ENCODE measurements at regions not wholly inside any gene's neighbourhood (a gene's known extent, or its start where the extent isn't known, plus 50 kb on each side); places are given as distances from the start of the nearest gene placed in this dataset.
"Not testable (repeated sequence)": the region's sequence is repeated elsewhere in the genome, so short reads cannot be mapped to it uniquely, and the experiment has no call there.

DNA sequence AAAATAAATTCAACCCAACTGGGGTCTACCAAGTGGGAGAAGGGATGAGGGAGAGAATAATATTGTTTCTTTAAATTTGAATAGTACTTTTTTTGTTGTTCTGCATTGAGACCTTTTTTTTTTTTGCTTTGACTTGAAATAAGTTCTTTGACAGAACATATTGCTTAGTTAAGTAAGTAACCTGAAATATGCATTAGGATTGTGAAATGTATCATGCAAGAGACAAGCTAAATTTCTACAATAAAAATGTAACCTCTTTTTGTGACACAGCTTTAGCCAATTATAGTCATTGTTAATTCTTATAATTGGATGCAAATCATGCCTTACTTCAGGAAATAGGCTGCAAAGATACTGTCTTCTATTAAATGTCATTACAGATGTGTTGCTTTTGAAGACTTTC, 150.0 kb upstream of the GOT2 start:
- H3K4me1 Mint-ChIP-seq: no peaks in the 10 kb centered on the region
- H3K4me3 ChIP-seq (ENCODE audit: low read length in 2 of 2): no peak overlapping the region
- DNase-seq: no peak
- POLR2A ChIA-PET (ENCODE audit: partially characterized antibody): no interaction called here
- H3K36me3 ChIP-seq (ENCODE audit: insufficient read depth, low read length): no peaks in the 10 kb centered on the region
- H3K4me3 Mint-ChIP-seq: no peak overlapping the region
- no peaks in the 10 kb centered on the region for H3K9me3 ChIP-seq (ENCODE audit: control insufficient read depth in 1 of 2, low read length in 2 of 2)
- H3K27ac ChIP-seq (ENCODE audit: low read depth, low read length): no peak overlapping the region
- H3K36me3 Mint-ChIP-seq: no peaks in the 10 kb centered on the region
- intact Hi-C loops (cut with micrococcal nuclease): no loop called here
- H3K4me1 ChIP-seq (ENCODE audit: insufficient read depth, low read length): no peaks in the 10 kb centered on the region
- H3K27me3 ChIP-seq (ENCODE audit: insufficient read depth, low read length): no peaks in the 10 kb centered on the region
- H3K27ac Mint-ChIP-seq: no peak overlapping the region
- CTCF ChIA-PET (ENCODE audit: partially characterized antibody): no interaction called here
- peaks cover 0 to 13% (median 6%) of the 10 kb centered on the region in 8 donors for H3K9me3 Mint-ChIP-seq
- H3K27me3 Mint-ChIP-seq: peaks cover 5 to 11% of the 10 kb centered on the region in 2 donors

DNA sequence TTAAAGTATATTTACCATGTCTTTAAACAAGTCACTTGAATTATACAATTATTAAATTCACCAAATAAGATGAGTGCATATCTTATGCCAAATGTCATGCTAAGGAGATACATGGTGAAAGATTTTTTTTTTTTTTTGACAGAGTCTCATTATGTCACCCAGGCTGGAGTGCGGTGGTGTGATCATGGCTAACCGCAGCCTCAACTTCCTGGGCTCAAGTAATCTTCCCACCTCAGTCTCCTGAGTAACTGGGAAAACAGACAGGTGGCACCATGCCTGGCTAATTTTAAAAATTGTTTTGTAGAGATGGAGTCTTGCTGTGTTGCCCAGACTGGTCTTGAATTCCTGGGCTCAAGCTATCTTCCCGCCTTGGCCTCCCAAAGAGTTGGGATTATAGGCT, 149.0 kb upstream of the GOT2 start:
- no peaks in the 10 kb centered on the region for H3K36me3 ChIP-seq (ENCODE audit: insufficient read depth, low read length)
- no peak overlapping the region for H3K27ac Mint-ChIP-seq
- peaks cover 0 to 16% (median 9%) of the 10 kb centered on the region in 8 donors for H3K9me3 Mint-ChIP-seq
- intact Hi-C loops (cut with micrococcal nuclease): no loop called here
- no peaks in the 10 kb centered on the region for H3K4me1 Mint-ChIP-seq
- no peaks in the 10 kb centered on the region for H3K36me3 Mint-ChIP-seq
- H3K27me3 ChIP-seq (ENCODE audit: insufficient read depth, low read length): no peaks in the 10 kb centered on the region
- H3K27ac ChIP-seq (ENCODE audit: low read depth, low read length): no peak overlapping the region
- no peaks in the 10 kb centered on the region for H3K4me1 ChIP-seq (ENCODE audit: insufficient read depth, low read length)
- H3K27me3 Mint-ChIP-seq: peaks cover 6 to 12% of the 10 kb centered on the region in 2 donors
- POLR2A ChIA-PET (ENCODE audit: partially characterized antibody): no interaction called here
- DNase-seq: no peak
- no peak overlapping the region for H3K4me3 Mint-ChIP-seq
- CTCF ChIA-PET (ENCODE audit: partially characterized antibody): no interaction called here
- no peak overlapping the region for H3K4me3 ChIP-seq (ENCODE audit: low read length in 2 of 2)
- H3K9me3 ChIP-seq (ENCODE audit: control insufficient read depth in 1 of 2, low read length in 2 of 2): no peaks in the 10 kb centered on the region

- H3K4me1 ChIP-seq (ENCODE audit: insufficient read depth, low read length): no peaks in the 10 kb centered on the region
- H3K27me3 Mint-ChIP-seq: peaks cover 6 to 13% of the 10 kb centered on the region in 2 donors
- no peak overlapping the region for H3K4me3 Mint-ChIP-seq
- no peaks in the 10 kb centered on the region for H3K4me1 Mint-ChIP-seq
- no peak for DNase-seq
- no peaks in the 10 kb centered on the region for H3K9me3 ChIP-seq (ENCODE audit: control insufficient read depth in 1 of 2, low read length in 2 of 2)
- no peak overlapping the region for H3K4me3 ChIP-seq (ENCODE audit: low read length in 2 of 2)
- ChIA-PET POLR2A (ENCODE audit: partially characterized antibody) (no interaction called here), CTCF (ENCODE audit: partially characterized antibody) (no interaction called here)
- no peak overlapping the region for H3K27ac ChIP-seq (ENCODE audit: low read depth, low read length)
- no peaks in the 10 kb centered on the region for H3K36me3 Mint-ChIP-seq
- no peaks in the 10 kb centered on the region for H3K36me3 ChIP-seq (ENCODE audit: insufficient read depth, low read length)
- H3K27me3 ChIP-seq (ENCODE audit: insufficient read depth, low read length): no peaks in the 10 kb centered on the region
- intact Hi-C loops (cut with micrococcal nuclease): no loop called here
- H3K9me3 Mint-ChIP-seq: peaks cover 0 to 20% (median 10%) of the 10 kb centered on the region in 8 donors
- H3K27ac Mint-ChIP-seq: no peak overlapping the region
Measured at GRCh38 chr16:58882292-58882691, 148.2 kb upstream of the GOT2 start.

- CTCF ChIA-PET (ENCODE audit: partially characterized antibody): not testable (repeated sequence)
- Mint-ChIP-seq H3K9me3 (peaks cover 0 to 31% (median 14%) of the 10 kb centered on the region in 8 donors), H3K27me3 (peaks cover 3 to 13% of the 10 kb centered on the region in 2 donors)
Measured at GRCh38 chr16:58878641-58879040, 144.5 kb upstream of the GOT2 start.

DNA sequence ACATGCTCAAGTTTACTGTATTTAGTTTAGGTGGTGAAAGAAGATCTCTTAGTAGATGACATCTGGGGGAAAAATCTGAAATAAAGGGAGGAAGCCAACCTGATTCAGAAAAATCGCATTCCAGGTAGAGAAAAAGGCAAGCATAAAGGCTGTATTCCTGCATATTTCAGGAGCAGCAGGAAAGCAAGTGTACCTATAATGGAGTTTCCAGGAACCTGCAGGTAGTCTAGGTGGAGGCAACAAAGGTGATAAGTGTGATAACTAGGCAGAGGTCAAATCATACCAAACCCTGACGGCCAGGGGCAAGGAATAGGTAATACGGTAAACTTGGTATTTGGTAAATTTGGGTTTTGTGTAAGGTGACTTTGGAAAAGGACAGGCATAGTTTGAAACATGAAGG, 132.8 kb upstream of the GOT2 start:
- Histone ChIP-seq H3K4me1 (ENCODE audit: insufficient read depth, low read length) (no peaks in the 10 kb centered on the region), H3K9me3 (ENCODE audit: control insufficient read depth in 1 of 2, low read length in 2 of 2) (no peaks in the 10 kb centered on the region), H3K27ac (ENCODE audit: low read depth, low read length) (no peak overlapping the region), H3K27me3 (ENCODE audit: insufficient read depth, low read length) (no peaks in the 10 kb centered on the region), H3K4me3 (ENCODE audit: low read length in 2 of 2) (no peak overlapping the region), H3K36me3 (ENCODE audit: insufficient read depth, low read length) (no peaks in the 10 kb centered on the region)
- H3K4me1 Mint-ChIP-seq: no peaks in the 10 kb centered on the region
- H3K27ac Mint-ChIP-seq: no peak overlapping the region
- peaks cover 0 to 5% (median under 1%) of the 10 kb centered on the region in 8 donors for H3K9me3 Mint-ChIP-seq
- no peak overlapping the region for H3K4me3 Mint-ChIP-seq
- POLR2A ChIA-PET (ENCODE audit: partially characterized antibody): no interaction called here
- no peaks in the 10 kb centered on the region for H3K36me3 Mint-ChIP-seq
- no peak for DNase-seq
- intact Hi-C loops (cut with micrococcal nuclease): no loop called here
- CTCF ChIA-PET (ENCODE audit: partially characterized antibody): no interaction called here
- peaks cover 0 to 2% of the 10 kb centered on the region in 2 donors for H3K27me3 Mint-ChIP-seq

More at GRCh38 chr16:58878641-58879040, 144.5 kb upstream of the GOT2 start:
- intact Hi-C loops (cut with micrococcal nuclease); H3K4me1 Mint-ChIP-seq; H3K27ac Mint-ChIP-seq; H3K27ac ChIP-seq (ENCODE audit: low read depth, low read length); H3K36me3 ChIP-seq (ENCODE audit: insufficient read depth, low read length); H3K27me3 ChIP-seq (ENCODE audit: insufficient read depth, low read length); POLR2A ChIA-PET (ENCODE audit: partially characterized antibody); H3K36me3 Mint-ChIP-seq; H3K9me3 ChIP-seq (ENCODE audit: control insufficient read depth in 1 of 2, low read length in 2 of 2); DNase-seq; H3K4me1 ChIP-seq (ENCODE audit: insufficient read depth, low read length); H3K4me3 Mint-ChIP-seq; H3K4me3 ChIP-seq (ENCODE audit: low read length in 2 of 2): not testable (repeated sequence)

DNA sequence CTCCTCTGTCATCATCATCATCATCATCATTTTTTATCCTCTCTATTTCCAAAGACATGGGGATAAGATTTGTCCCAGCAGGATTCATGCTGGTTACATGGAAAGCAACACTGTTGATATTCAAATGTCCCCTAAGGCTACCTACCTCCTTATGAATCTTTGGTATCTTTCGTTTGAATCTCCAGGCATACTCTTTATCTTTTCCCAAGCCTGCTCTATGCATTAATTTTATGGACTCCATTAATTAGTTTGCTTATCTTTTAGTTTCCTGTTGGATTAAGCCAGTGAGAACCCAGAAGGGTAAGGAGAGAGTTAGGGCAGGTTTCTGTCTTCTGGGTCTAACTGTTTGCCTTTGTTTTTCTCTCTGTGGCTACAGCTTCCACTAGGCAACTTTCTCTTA, 129.6 kb upstream of the GOT2 start:
- no peaks in the 10 kb centered on the region for H3K4me1 ChIP-seq (ENCODE audit: insufficient read depth, low read length)
- H3K9me3 Mint-ChIP-seq: peaks cover 0 to 6% (median 1%) of the 10 kb centered on the region in 8 donors
- ChIA-PET POLR2A (ENCODE audit: partially characterized antibody) (no interaction called here), CTCF (ENCODE audit: partially characterized antibody) (no interaction called here)
- no peaks in the 10 kb centered on the region for H3K36me3 Mint-ChIP-seq
- intact Hi-C loops (cut with micrococcal nuclease): no loop called here
- H3K27ac Mint-ChIP-seq: no peak overlapping the region
- H3K9me3 ChIP-seq (ENCODE audit: control insufficient read depth in 1 of 2, low read length in 2 of 2): no peaks in the 10 kb centered on the region
- H3K27me3 Mint-ChIP-seq: peaks cover 2 to 8% of the 10 kb centered on the region in 2 donors
- no peaks in the 10 kb centered on the region for H3K36me3 ChIP-seq (ENCODE audit: insufficient read depth, low read length)
- H3K4me3 Mint-ChIP-seq: no peak overlapping the region
- H3K4me1 Mint-ChIP-seq: no peaks in the 10 kb centered on the region
- no peak overlapping the region for H3K4me3 ChIP-seq (ENCODE audit: low read length in 2 of 2)
- no peaks in the 10 kb centered on the region for H3K27me3 ChIP-seq (ENCODE audit: insufficient read depth, low read length)
- no peak for DNase-seq
- no peak overlapping the region for H3K27ac ChIP-seq (ENCODE audit: low read depth, low read length)

DNA sequence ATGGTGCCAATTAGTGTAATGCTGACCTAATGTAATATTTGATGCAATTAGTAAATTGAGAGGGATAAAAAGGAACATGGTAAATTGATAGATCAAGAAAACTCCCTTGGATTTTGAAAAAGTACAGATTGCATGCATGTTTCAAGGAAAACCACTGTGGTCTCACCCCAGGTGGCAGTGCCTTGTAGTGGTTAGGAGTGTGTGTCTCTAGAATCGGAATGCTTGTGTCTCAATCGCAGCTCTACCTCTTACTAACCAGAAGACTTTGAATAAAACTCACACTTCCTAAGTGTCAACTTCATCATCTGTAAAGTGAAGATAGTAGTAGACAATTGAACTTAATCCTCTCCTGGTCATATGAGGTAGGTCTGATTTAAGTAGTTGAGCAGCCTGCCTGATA, 128.9 kb upstream of the GOT2 start:
- Mint-ChIP-seq H3K4me1 (no peaks in the 10 kb centered on the region), H3K9me3 (peaks cover 0 to 8% (median 2%) of the 10 kb centered on the region in 8 donors), H3K36me3 (no peaks in the 10 kb centered on the region), H3K4me3 (no peak overlapping the region), H3K27me3 (peaks cover 2 to 11% of the 10 kb centered on the region in 2 donors), H3K27ac (no peak overlapping the region)
- no peaks in the 10 kb centered on the region for H3K4me1 ChIP-seq (ENCODE audit: insufficient read depth, low read length)
- H3K27ac ChIP-seq (ENCODE audit: low read depth, low read length): no peak overlapping the region
- DNase-seq: no peak
- ChIA-PET CTCF (ENCODE audit: partially characterized antibody) (no interaction called here), POLR2A (ENCODE audit: partially characterized antibody) (no interaction called here)
- no peaks in the 10 kb centered on the region for H3K9me3 ChIP-seq (ENCODE audit: control insufficient read depth in 1 of 2, low read length in 2 of 2)
- no peaks in the 10 kb centered on the region for H3K36me3 ChIP-seq (ENCODE audit: insufficient read depth, low read length)
- no peak overlapping the region for H3K4me3 ChIP-seq (ENCODE audit: low read length in 2 of 2)
- H3K27me3 ChIP-seq (ENCODE audit: insufficient read depth, low read length): no peaks in the 10 kb centered on the region
- intact Hi-C loops (cut with micrococcal nuclease): no loop called here

DNA sequence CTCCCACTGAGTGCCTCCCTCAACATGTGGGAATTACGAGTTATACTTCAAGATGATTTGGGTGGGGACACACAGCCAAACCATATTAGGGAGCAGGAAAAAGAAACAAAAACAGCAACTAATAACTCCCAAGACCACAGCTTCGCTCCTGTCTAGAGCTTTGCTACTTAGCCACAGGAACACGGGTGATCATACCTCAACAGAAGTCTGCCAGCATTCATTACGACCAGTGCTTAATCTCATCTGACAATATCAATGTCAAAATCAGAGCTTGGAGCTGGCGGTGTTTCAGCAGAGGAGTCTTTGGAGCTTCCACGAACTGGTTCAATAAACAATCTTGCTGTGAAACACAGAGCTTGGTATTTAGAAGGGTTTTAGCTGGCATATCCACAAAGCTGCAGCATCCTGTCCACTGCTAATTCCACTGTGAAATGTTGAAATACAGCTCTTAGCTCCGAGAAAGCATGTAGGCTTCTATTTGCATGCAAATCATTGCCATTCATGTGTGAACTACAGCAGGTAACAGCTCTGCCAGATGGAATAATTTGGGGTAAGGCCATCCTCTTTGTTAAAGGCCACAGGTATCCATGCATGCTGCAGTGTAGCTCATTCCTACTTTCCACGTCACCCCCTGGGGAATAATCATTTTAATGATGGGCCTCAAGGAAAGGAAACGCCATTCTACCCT, 128.4 kb upstream of the GOT2 start:
- no peak for DNase-seq
- Histone ChIP-seq H3K9me3 (ENCODE audit: control insufficient read depth in 1 of 2, low read length in 2 of 2) (no peaks in the 10 kb centered on the region), H3K36me3 (ENCODE audit: insufficient read depth, low read length) (no peaks in the 10 kb centered on the region), H3K4me1 (ENCODE audit: insufficient read depth, low read length) (no peaks in the 10 kb centered on the region), H3K4me3 (ENCODE audit: low read length in 2 of 2) (no peak overlapping the region), H3K27ac (ENCODE audit: low read depth, low read length) (no peak overlapping the region), H3K27me3 (ENCODE audit: insufficient read depth, low read length) (no peaks in the 10 kb centered on the region)
- no peaks in the 10 kb centered on the region for H3K4me1 Mint-ChIP-seq
- ChIA-PET CTCF (ENCODE audit: partially characterized antibody) (no interaction called here), POLR2A (ENCODE audit: partially characterized antibody) (no interaction called here)
- H3K27ac Mint-ChIP-seq: no peak overlapping the region
- H3K27me3 Mint-ChIP-seq: peaks cover 2 to 11% of the 10 kb centered on the region in 2 donors
- H3K9me3 Mint-ChIP-seq: peaks cover 0 to 8% (median 3%) of the 10 kb centered on the region in 8 donors
- H3K4me3 Mint-ChIP-seq: no peak overlapping the region
- intact Hi-C loops (cut with micrococcal nuclease): no loop called here
- H3K36me3 Mint-ChIP-seq: no peaks in the 10 kb centered on the region

Measured in CD4-positive, alpha-beta memory T cell (primary cell).